NCI-H1436 treated with DMSO at 0.1 percent for 48 hours (cell line): ENCODE measurements at regions not wholly inside any gene's neighbourhood (a gene's known extent, or its start where the extent isn't known, plus 50 kb on each side); places are given as distances from the start of the nearest gene placed in this dataset.
"Not testable (repeated sequence)": the region's sequence is repeated elsewhere in the genome, so short reads cannot be mapped to it uniquely, and the experiment has no call there.

ENCODE experiments used
- DNase-seq: peaks from one replicate; lab custom pipeline; 2025; lab: John Stamatoyannopoulos, UW

- no peak for DNase-seq
Observed at GRCh38 chr1:43108080-43108479, 64.0 kb downstream of the EBNA1BP2 start.

DNA sequence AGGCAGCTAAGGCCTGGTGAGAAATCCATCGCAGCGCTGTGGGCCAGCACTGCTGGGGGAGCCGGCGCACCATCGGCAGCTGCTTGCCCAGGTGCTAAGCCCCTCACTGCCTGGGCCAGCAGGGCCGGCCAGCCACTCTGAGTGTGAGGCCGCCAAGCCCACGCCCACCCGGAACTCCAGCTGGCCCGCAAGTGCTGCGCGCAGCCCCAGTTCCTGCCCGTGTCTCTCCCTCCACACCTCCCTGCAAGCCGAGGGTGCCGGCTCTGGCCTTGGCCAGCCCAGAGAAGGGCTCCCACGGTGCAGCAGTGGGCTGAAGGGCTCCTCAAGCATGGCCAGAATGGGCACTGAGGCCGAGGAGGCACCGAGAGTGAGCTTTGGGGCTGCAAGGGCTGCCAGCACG is 64.4 kb downstream of the EBNA1BP2 start:
- no peak for DNase-seq

DNA sequence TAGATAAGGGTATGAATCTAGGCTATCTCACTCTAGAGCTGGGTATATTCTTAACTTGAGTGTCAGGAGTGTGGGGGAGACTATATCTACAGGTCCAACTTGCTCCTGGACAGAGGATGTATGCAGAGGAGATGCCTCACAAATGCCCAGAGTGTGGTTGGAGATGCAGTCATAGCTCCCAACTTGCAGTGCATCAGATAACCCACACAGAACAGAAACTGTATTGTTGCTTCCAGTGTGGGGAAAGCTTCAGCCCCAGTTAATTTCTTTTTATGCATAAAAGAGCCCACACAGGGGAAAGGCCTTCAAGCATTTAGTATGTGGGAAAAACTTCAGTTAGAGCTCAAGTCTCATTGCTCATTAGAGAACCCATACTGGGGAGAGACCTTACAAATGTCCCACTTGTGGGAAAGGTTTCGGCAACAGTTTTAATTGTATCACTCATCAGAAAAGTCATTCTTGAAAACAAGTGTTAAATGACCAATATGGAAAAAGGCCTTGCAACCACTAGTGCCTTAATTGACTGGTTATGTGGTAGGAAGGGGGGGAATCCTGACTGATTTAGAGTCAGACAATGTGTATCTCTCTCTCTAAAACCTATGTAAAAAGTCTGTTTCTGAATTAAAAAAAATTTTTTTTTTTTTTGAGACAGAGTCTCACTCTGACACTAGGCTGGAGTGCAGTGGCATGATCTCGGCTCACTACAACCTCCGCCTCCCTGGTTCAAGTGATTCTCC is 67.9 kb downstream of the EBNA1BP2 start:
- no peak for DNase-seq

- no peak for DNase-seq
Observed at GRCh38 chr1:43101061-43101460, 71.0 kb downstream of the EBNA1BP2 start.

GRCh38 chr1:43098200-43098599 is 73.9 kb downstream of the EBNA1BP2 start:
- no peak for DNase-seq

DNA sequence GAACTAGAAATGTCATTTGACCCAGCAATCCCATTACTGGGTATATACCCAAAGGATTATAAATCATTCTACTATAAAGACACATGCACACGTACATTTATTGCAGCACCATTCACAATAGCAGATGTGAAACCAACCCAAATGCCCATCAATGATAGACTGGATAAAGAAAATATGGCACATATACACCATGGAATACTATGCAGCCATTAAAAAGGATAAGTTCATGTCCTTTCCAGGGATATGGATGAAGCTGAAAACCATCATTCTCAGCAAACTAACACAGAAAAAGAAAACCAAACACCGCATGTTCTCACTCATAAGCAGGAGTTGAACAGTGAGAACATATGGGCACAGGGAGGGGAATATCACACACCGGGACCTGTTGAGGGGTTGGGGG is 75.6 kb downstream of the EBNA1BP2 start:
- not testable (repeated sequence) for DNase-seq

- DNase-seq = not testable (repeated sequence)
Observed at GRCh38 chr1:43090812-43091211, 81.3 kb downstream of the EBNA1BP2 start.

DNA sequence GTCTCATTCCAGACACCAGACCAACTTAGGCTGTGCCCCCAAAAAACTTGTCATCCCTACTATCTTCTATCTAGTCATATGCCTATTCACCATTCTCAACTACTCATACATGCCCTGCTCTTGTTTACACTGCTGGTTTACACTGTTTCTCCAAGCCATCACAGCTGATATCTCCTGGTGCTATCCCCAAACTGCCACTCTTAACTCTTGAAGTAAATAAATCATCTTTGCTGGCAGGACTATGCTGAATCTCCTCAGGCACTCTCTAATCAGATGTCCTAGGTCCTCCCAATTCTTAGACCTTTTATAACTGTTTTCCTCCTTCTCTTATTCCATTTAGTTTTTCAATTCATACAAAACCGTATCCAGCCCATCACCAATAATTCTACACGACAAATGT is 81.9 kb downstream of the EBNA1BP2 start:
- not testable (repeated sequence) for DNase-seq

GRCh38 chr1:43083375-43083891 is 88.7 kb downstream of the EBNA1BP2 start:
- no peak for DNase-seq

DNA sequence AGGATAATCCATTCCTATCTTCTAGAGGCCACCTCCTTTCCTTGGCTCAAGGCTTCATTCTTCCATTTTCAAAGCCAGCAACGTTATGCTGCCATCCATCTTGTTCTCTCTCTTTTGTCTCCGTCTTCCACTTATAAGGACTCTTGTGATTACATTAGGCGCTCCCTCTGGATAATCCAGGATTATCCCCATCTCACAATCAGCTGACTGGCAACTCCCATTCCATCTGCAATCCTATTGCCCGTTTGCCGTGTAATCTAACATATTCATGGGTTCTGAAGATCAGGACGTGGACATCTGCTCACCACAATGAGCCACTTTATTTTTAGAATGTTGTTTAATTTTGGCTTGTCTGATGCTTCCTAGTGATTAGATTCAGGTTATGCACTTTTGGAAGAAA is 89.3 kb downstream of the EBNA1BP2 start:
- no peak for DNase-seq

- no peak for DNase-seq
Observed at GRCh38 chr1:43077273-43077672, 94.8 kb downstream of the EBNA1BP2 start.

DNA sequence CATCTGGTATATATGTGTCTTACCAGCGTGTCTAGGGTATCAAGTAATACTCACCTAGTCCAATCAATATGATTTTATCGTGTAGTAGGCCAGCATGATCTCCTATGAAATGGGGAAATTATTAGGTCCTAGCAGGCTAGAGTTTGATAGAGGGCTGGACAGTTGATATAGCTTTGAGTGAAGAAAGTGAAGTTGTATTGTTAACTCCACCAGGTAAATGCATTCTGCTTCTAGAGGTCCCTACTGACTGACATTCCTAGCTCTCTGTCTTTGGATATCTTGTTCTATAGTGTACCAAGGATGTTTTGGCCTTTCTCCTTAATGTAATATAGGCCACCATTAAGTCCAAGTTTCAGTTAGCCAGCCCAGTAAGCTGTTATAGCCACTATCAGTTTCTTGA is 97.4 kb downstream of the EBNA1BP2 start:
- no peak for DNase-seq

- no peak for DNase-seq
Observed at GRCh38 chr1:43074244-43074643, 97.8 kb downstream of the EBNA1BP2 start.

DNA sequence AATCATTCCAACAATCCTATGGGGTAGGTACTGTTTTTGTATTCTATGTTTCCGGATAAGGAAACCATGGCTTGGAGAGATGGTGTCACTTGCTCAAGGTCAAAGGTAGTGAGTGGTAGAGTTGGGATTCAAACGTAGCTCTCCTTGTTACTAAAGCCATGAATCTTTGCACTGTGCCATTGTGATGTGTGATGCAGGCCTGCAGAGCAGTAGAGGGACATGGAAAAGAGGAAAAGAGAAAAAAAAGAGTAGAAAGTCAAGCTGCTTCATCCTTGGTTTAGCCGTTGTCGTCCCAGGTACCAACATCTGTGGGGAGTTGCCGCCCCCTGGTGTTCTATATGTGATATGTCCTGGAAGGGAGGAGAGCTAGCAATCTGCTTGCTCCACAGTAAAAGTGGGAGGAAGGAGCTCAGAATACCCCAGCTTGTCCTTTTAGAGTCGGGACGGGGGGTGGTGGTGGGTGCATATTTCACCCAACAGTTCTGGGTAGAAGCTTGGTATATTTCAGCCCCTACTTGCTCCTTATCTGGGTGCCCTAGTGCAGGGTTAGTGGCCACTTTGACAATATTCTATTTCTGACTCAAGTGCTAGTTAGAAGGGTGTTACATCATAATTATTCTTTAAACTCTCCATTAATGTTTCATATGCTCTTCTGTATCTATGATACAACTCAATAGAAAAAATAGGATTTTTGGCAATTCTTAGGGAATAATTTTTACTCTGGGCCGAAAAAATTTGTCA is 98.4 kb downstream of the EBNA1BP2 start:
- peak; percentile 22 for DNase-seq

DNA sequence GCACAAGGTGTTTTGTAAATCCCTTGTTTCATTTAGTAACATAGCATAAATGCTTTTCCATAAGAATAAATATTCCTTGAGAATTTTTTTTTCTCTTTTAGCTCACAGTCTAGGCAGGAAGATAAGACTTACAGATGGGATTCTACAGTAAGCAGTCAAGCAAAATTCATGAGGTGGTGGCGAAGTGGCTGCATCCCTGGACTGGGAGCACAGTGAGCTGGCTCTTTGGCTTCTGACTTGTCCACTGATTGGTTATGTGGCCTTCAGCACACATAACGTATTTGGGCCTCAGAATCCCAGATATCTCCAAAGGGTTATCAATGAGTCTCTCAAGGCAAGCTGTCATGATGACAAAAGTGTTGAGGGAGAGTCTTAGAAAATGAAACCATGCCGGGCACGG is 99.8 kb downstream of the EBNA1BP2 start:
- no peak for DNase-seq

- no peak for DNase-seq
Observed at GRCh38 chr1:43071241-43071640, 100.8 kb downstream of the EBNA1BP2 start.

DNA sequence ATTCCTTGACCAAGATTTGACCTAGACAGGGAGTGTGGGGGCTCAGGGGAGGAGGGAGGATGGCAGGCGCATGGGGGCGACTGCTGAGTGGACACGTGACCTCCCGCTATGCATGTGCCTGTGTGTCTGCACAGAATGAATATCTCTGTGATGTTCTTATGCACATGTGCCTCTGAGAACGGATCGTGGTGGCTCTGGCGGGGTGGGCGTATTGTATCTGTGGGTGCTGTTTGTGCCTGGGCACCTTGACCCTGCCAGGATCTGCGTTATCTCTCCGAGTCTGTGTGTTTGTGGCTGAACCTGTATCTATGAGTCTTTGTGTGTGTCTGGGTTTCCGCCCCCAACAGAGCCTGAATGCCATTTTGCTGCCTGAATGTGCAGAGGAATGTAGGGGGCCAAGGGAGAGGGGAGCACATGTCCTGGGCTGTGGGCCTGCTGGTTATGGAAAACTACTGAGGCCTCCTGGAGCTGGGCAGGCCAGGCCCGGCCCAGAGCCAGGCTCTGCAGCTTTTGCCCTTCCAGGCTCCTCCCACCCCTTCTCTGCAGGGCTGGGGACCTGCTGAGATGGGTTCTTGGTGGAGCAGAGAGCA is 102.5 kb downstream of the EBNA1BP2 start:
- no peak for DNase-seq

DNA sequence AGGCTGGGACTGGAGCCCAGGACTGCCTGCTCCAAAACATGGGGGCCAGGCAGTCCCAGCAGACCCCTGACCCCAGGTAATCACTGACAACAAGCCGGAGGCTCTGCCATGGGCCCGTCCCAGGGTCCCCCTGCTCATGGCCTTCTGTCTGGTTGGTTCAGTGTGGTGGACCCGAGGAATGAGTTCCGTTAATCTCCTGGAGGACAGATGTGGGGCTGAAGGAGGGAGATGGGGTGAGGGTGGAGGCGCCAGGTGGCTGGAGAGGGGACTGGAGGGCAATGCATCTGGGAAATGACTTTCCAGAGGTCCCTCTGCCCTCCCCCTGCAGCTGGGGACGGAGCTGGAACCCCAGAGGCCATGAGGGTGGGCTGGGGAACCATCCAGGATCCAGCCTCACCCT is 103.2 kb downstream of the EBNA1BP2 start:
- no peak for DNase-seq

DNA sequence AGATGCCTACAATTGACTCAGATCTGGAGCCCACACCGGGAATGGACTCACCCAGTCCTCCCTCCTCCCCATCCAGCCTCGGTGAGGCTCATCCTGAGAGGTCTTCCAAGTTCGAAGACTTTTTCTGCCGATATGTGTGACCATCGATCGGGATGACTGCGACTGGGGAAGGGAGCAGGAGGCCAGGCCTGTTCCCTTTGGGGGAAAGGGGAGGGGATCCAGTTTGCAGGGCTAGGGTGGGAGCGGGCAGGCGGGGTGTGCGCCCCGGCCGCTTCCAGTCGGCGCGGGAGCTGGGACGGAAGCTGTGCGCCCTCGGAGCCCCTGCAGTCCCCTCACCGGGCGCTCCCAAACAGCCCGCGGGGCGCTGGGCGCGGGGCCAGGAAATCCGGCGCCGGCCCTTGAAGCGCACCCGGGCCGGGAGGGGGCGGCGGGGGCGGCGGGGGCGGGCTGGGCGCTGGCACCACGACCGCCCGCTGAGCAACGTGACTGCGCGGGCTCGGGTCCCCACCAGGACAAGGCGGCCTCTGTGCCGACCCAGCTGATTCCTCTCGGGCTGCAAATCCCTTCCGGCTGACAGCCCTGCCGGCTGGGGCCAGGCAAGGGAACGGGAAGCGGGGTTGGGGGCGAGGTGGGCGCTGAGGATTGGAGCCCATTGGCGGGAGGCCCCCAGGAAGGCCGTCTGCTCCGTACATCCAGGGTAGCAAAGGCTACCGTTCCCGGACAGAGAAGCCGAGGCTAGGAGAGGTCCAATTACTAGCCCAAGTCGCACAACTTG is 103.9 kb downstream of the EBNA1BP2 start:
- DNase-seq = no peak

DNA sequence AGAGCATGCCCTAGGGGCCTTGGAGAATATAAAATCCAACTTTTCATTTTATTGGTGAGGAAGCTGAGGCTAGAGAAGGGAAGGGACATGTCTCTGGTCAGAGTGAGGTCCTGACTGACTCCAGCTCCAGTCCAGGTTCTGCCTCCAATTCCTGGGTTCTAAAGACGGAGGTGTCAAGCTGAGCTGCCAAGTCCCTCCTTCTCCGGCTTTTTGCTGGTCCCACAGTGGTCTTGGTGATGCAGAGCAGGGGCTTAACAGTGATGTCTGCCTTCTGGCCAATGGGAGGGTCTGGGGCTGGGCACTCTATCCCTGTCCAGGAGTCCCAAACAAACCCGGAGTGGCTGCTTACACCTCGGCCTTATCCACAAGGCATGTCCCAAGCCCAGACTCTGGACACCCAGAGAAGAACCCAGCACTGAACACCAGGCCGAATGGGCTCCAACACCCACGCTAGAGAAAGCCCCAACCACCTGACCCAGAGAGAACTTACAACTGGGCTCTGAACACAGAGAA is 104.8 kb downstream of the EBNA1BP2 start:
- no peak for DNase-seq

- DNase-seq = no peak
Observed at GRCh38 chr1:43066578-43066977, 105.5 kb downstream of the EBNA1BP2 start.
